BE2C (cell line): ENCODE measurements at regions not wholly inside any gene's neighbourhood (a gene's known extent, or its start where the extent isn't known, plus 50 kb on each side); places are given as distances from the start of the nearest gene placed in this dataset.

ENCODE experiments used
- DNase-seq: peaks from one replicate; pipeline ENCODE4 v3.0.0-alpha.2; 2020
- H3K27me3 ChIP-seq: fragments of 250-450 bp; sonication (Bioruptor Pico); 2 replicates; pipeline ENCODE4 v1.5.1; 2020; ENCODE audit warnings: mild to moderate bottlenecking
- H3K36me3 ChIP-seq: fragments of 250-450 bp; sonication (Bioruptor Pico); 2 replicates; pipeline ENCODE4 v1.5.1; 2020; ENCODE audit warnings: mild to moderate bottlenecking
- H3K4me1 ChIP-seq: fragments of 250-450 bp; sonication (Bioruptor Pico); 2 replicates; pipeline ENCODE4 v1.5.1; 2020
- H3K4me3 ChIP-seq: 2 replicates; pipeline ENCODE4 v1.5.1; 2011; ENCODE audit warnings: low read depth, low read length
- H3K9me3 ChIP-seq: fragments of 250-450 bp; sonication (Bioruptor Pico); 2 replicates; pipeline ENCODE4 v1.5.1; 2020
- TF ChIP-seq, protein P1 (sequence below): IDR thresholded peaks from 2 replicates; pipeline ENCODE4 v1.5.1; 2012; ENCODE audit warnings: mild to moderate bottlenecking, low read depth, low read length

DNA sequence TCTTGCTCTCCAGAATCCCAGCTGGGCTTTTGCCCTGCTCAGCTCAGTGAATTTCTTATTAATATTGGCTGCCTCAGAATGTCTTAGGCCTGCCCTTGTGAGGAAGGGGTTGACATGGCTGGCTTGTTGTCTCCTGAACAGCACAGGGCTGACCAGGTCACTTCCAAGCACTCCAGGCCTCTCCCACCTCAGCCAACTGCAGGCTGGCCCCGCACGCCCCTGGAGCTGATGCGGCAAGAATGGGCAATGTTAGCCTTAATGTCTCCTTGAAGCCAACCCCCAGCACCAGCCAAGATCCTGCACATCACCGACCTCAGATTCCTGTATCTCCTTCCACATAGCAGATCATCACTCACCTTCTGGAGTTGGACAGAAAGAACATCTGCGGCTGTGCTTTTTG lies 598.6 kb downstream of the AJAP1 start:
- Histone ChIP-seq H3K4me3 (no peak overlapping the region), H3K27me3 (no peaks in the 10 kb centered on the region), H3K4me1 (no peaks in the 10 kb centered on the region), H3K36me3 (no peaks in the 10 kb centered on the region), H3K9me3 (no peaks in the 10 kb centered on the region)
- DNase-seq = no peak
- TF ChIP-seq, protein P1, sequence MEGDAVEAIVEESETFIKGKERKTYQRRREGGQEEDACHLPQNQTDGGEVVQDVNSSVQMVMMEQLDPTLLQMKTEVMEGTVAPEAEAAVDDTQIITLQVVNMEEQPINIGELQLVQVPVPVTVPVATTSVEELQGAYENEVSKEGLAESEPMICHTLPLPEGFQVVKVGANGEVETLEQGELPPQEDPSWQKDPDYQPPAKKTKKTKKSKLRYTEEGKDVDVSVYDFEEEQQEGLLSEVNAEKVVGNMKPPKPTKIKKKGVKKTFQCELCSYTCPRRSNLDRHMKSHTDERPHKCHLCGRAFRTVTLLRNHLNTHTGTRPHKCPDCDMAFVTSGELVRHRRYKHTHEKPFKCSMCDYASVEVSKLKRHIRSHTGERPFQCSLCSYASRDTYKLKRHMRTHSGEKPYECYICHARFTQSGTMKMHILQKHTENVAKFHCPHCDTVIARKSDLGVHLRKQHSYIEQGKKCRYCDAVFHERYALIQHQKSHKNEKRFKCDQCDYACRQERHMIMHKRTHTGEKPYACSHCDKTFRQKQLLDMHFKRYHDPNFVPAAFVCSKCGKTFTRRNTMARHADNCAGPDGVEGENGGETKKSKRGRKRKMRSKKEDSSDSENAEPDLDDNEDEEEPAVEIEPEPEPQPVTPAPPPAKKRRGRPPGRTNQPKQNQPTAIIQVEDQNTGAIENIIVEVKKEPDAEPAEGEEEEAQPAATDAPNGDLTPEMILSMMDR = no peak

DNA sequence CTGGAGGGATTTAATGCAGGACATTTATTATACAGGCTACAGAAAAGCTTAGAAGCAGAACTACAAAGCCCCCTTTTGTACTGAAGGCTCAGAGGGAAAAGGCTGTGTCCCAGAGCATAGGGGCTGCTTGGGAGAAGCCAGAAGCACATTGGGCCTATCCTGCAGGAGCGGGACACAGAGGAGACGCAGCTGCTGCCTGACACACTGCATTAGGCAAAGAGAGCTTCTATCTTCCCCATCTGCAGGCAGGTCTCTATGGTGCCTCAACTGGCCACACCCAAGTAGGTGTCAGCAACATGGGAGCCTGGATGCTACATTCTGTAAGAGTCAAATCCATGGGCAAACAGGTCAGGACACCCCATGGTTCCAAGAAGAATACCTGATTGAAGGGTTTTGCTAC lies 595.9 kb downstream of the AJAP1 start:
- no peak overlapping the region for H3K4me3 ChIP-seq
- no peaks in the 10 kb centered on the region for H3K27me3 ChIP-seq
- TF ChIP-seq, protein P1 = no peak
- no peaks in the 10 kb centered on the region for H3K9me3 ChIP-seq
- no peak for DNase-seq
- H3K36me3 ChIP-seq = no peaks in the 10 kb centered on the region
- H3K4me1 ChIP-seq = no peaks in the 10 kb centered on the region

DNA sequence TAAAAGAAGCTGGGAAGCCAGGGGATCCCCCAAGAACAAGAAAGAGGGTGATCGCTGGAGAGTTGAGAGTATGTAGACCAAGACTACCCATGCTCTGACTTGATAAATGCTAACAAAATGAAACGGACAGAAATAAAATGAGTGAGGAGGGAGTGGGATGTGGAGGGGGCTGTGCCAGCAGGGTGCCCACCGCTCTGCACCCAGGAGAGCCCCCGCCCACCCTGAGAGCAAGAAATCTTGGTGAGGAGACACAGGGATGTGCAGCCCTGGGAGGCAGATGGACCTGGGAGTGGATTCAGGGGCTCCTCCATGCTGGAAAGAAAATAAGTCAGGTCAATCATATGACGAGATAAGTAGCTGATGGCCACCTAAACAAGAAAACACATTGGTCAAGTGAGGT lies 590.9 kb downstream of the AJAP1 start:
- TF ChIP-seq, protein P1 = no peak
- Histone ChIP-seq H3K27me3 (no peaks in the 10 kb centered on the region), H3K9me3 (no peaks in the 10 kb centered on the region), H3K36me3 (no peaks in the 10 kb centered on the region), H3K4me3 (no peak overlapping the region), H3K4me1 (no peaks in the 10 kb centered on the region)
- DNase-seq = no peak

DNA sequence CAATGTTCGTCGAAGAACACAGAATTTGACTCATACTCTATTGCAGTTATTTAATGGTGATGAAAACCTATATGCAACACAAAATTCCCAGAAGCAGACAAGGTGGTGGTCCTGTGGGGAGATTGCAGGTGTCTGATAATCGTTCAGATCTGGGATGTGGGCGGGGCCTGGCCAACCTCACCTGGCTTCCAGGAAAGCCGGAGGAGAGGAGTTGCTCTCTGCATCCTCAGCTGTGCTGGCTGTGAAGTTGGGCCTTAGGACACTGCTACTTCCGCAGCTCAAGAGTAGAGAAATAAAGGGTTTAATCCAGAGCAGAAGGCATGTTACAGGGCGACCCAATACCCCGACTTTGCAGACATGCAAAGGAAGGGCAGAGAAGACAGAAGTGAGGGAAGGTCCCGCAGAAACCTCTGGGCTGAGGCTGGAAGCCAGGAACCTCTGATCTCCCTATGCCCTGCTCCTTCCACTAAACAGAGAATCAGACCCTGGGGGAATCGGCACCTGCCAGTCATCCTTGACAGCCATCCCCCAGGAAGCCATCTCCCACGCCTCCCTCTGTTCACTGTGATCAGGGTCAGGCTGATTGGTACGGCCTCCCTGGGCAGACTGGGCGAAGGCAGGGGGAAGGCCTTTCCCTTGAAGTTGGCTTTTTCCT lies 590.3 kb downstream of the AJAP1 start:
- TF ChIP-seq, protein P1 = no peak
- Histone ChIP-seq H3K4me3 (no peak overlapping the region), H3K27me3 (no peaks in the 10 kb centered on the region), H3K9me3 (no peaks in the 10 kb centered on the region), H3K36me3 (no peaks in the 10 kb centered on the region), H3K4me1 (no peaks in the 10 kb centered on the region)
- no peak for DNase-seq

DNA sequence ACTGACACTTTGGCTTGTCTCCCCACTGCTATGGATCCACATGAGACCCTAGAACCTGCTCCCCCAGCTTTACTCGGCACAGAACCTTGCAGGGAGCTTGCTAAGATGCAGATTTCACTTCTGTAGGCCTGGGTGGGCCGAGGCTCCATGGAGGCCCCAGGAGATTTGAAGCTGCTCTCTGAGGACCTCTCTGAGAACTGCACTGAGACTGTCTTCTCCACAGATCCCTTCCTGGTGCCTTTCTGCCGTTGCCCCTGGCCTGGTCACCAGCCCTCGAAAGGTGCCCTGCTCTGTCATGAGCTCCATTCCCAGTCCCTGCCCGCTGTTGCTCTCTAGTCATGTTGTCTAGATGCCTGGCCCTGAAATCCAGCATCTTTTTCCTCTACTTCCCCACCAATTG lies 588.4 kb downstream of the AJAP1 start:
- H3K4me3 ChIP-seq = no peak overlapping the region
- TF ChIP-seq, protein P1 = no peak
- no peak for DNase-seq
- H3K27me3 ChIP-seq = no peaks in the 10 kb centered on the region
- H3K9me3 ChIP-seq = no peaks in the 10 kb centered on the region
- H3K4me1 ChIP-seq = no peaks in the 10 kb centered on the region
- no peaks in the 10 kb centered on the region for H3K36me3 ChIP-seq

DNA sequence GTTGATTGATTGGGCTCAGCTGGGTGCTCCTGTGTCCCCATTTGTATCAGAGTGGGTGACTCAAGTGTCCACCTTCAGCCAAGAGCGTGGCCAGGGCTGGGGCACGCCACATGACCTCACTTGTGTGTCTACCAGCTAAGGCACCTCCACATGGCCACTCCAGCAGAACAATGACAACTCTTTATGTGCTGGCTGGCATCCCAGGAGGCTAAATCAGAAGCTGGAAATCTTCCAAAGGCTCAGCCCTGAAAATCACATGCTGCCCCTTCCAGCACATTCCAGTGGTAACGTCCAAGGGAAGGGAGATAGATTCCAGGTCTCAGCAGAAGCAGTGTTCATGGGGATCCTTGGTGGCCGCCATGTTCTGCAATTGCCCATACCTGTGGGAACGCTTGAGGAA lies 585.5 kb downstream of the AJAP1 start:
- no peaks in the 10 kb centered on the region for H3K4me1 ChIP-seq

More for the DNA sequence above, 585.5 kb downstream of the AJAP1 start:
- no peaks in the 10 kb centered on the region for H3K36me3 ChIP-seq
- no peak for DNase-seq
- TF ChIP-seq, protein P1 = no peak
- no peak overlapping the region for H3K4me3 ChIP-seq
- H3K27me3 ChIP-seq = no peaks in the 10 kb centered on the region
- H3K9me3 ChIP-seq = no peaks in the 10 kb centered on the region
